IPS-20b (cell line): ENCODE measurements at regions not wholly inside any gene's neighbourhood (a gene's known extent, or its start where the extent isn't known, plus 50 kb on each side); places are given as distances from the start of the nearest gene placed in this dataset.

Experiments used
- H3K27ac ChIP-seq: one replicate; pipeline ENCODE4 v1.5.1; 2013; ENCODE audit warnings: low read length
- H3K27me3 ChIP-seq: 2 replicates; pipeline ENCODE4 v1.6.1; 2013; ENCODE audit warnings: mild to moderate bottlenecking, low read length, inconsistent platforms; ENCODE audit not compliant: insufficient read depth
- H3K36me3 ChIP-seq: 2 replicates; pipeline ENCODE4 v1.6.1; 2013; ENCODE audit warnings: low read depth, mild to moderate bottlenecking, inconsistent platforms, low read length, moderate library complexity; ENCODE audit not compliant: insufficient read depth
- H3K4me1 ChIP-seq: 2 replicates; pipeline ENCODE4 v1.6.1; 2013; ENCODE audit warnings: mild to moderate bottlenecking, control low read depth, inconsistent platforms, low read length, moderate library complexity; ENCODE audit not compliant: insufficient read depth
- H3K4me3 ChIP-seq: 2 replicates; pipeline ENCODE4 v1.5.1; 2013; ENCODE audit warnings: mild to moderate bottlenecking, low read length, inconsistent platforms
- H3K9ac ChIP-seq: 2 replicates; pipeline ENCODE4 v1.6.1; 2013; ENCODE audit warnings: low read depth, mild to moderate bottlenecking, inconsistent platforms, low read length, moderate library complexity
- H3K9me3 ChIP-seq: 2 replicates; pipeline ENCODE4 v1.6.1; 2013; ENCODE audit warnings: mild to moderate bottlenecking, low read depth, low read length, inconsistent platforms; ENCODE audit not compliant: insufficient read depth

DNA sequence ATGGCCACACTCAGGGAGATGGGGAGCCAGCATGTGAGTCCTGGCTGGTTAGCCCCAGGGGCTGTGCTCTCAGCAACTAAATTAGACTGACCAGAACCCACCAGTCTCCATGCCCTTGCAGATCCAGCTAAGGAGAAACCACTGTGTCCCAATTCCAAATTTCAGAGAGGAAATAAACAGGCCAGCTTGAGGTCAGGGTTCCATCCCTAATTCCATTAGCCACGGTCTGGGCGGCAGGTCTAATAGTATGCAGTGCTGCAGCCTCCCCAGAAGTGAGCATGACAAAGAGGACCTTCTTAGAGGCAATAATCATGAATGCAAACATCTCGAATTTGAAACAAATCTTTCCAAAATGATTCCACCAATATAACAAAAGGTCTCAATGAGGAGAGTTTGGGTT lies 671.2 kb downstream of the BCL11A start:
- Histone ChIP-seq H3K27ac (no peak overlapping the region), H3K9ac (no peak overlapping the region), H3K27me3 (no peaks in the 10 kb centered on the region), H3K4me1 (peaks cover 4% of the 10 kb centered on the region; the same call in 1 of the 2 replicates), H3K9me3 (no peaks in the 10 kb centered on the region), H3K4me3 (no peak overlapping the region), H3K36me3 (no peaks in the 10 kb centered on the region)

DNA sequence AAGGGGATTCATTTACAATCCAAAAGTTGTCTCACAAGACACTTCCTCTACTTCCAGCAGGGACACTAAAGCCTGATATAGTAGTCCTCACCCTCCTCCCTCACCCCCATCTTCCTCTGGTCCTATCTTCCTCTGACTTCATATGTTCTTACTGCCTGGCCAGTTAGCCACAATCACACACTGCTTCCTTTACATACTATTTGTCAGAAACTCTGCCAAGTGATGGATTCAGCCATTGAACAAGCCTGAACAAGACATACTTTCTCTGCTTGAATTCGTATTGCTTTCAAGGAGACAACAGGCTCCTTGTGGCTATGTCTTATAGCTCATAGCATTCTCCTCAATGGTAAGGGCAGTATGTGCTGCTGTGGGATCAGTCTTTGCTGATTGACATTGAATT lies 672.2 kb downstream of the BCL11A start:
- Histone ChIP-seq H3K27ac (no peak overlapping the region), H3K36me3 (no peaks in the 10 kb centered on the region), H3K4me3 (no peak overlapping the region), H3K9me3 (no peaks in the 10 kb centered on the region), H3K27me3 (no peaks in the 10 kb centered on the region), H3K9ac (no peak overlapping the region), H3K4me1 (peaks cover 4% of the 10 kb centered on the region; the same call in 1 of the 2 replicates)

DNA sequence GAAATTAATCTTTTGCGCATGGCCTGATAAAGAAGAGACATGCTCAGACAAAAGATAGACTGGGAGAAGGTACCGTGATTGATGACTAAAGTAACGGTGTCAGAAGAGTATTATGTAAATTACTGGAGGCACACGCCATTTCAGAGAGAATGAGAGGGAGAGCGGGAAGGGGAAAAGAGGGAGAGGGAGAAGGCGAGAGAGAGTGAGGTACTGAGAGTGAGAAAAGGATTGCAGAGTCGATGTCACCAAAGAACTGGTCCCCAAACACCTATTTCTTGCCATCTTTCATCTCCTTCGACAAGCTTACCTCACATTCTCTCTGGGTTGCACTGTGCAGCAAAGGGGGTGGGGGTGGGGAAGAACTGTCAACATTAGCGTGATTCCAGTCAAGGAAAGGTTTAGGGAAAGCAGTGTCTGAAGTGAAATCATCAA lies 673.7 kb downstream of the BCL11A start:
- no peaks in the 10 kb centered on the region for H3K27me3 ChIP-seq
- H3K9ac ChIP-seq = no peak overlapping the region
- no peaks in the 10 kb centered on the region for H3K9me3 ChIP-seq
- no peaks in the 10 kb centered on the region for H3K36me3 ChIP-seq
- H3K4me1 ChIP-seq = peaks cover 6% of the 10 kb centered on the region
- H3K27ac ChIP-seq = no peak overlapping the region
- H3K4me3 ChIP-seq = no peak overlapping the region

DNA sequence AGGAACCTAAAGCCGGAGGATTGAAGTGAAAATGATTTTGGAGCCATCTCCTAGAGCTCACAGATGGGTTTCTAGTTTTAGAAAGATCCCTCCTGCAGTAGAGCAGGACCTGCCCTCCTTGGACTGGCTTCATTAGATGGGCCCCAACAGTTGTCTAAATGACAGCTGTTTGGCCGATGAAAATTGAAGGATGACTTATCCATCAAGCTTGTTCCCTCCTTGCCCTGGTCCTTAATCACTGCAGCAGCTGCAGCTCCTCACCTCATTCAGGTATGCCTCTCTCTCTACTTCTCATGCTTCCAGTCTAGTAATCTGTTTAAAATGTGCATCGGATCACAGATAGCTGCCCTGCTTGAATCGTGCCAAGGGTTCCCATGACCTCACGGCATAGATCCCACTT lies 677.6 kb downstream of the BCL11A start:
- Histone ChIP-seq H3K27me3 (no peaks in the 10 kb centered on the region), H3K9me3 (no peaks in the 10 kb centered on the region), H3K4me1 (peaks cover 9% of the 10 kb centered on the region), H3K9ac (no peak overlapping the region), H3K27ac (no peak overlapping the region), H3K4me3 (no peak overlapping the region), H3K36me3 (no peaks in the 10 kb centered on the region)

DNA sequence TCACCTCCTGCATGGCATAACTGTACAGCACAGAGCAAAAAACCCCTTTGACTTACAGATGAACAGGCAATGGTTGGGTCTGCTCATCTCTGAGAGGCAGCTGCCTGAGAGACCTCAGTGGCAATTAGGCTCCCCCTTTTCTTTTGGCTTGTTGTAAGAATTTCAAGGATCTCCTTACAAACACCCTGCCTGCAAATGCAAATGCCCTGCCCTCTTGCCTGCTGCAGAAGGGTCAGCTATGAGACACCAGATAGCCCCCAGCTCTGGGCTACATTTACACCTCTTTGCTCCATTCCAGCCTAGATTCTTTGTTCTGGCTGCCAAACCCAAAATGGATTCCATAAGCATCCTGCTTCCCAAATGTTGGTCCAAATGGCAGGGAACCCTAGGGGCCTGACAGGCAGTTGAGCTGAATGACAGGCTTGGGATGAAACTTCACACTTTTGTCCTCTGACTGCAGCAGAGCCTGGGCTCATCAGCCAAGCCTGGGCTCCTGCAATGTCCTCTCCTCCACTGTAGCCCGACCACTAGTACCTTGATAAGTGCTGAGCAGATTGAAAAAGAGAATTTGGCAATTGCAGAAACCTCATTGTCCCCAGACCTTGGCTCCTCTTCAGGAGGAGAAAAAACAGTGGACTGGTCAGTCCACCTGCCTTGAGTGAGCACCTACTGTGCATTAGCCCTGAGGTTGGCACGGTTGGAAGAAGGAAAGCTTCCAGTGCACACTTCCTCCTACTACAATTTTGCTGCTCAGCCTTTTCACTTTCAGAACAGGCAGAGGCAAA lies 678.3 kb downstream of the BCL11A start:
- H3K4me3 ChIP-seq = no peak overlapping the region
- H3K4me1 ChIP-seq = peaks cover 9% of the 10 kb centered on the region
- no peaks in the 10 kb centered on the region for H3K27me3 ChIP-seq
- H3K27ac ChIP-seq = no peak overlapping the region
- no peaks in the 10 kb centered on the region for H3K36me3 ChIP-seq
- no peak overlapping the region for H3K9ac ChIP-seq
- no peaks in the 10 kb centered on the region for H3K9me3 ChIP-seq

DNA sequence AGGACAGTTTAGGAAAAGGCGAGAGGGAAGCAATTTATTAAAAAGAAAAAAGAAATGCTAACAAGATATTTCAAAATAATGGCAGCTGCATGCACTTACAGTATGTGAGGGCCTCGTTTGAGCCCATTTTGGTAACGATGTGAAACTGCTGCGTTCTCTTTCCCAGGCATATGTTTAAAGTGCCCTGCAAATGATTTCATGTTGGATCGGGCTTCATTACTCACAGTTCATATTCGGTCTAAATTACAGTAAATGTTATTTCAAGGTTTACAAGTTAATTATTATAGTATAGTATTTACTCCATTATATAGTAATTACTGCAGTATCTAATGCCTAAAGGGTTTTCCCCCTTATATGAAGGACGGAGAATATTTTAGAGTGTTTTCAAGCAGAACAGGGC lies 679.1 kb downstream of the BCL11A start:
- Histone ChIP-seq H3K4me1 (peaks cover 6% of the 10 kb centered on the region), H3K9me3 (no peaks in the 10 kb centered on the region), H3K4me3 (no peak overlapping the region), H3K27me3 (no peaks in the 10 kb centered on the region), H3K9ac (no peak overlapping the region), H3K36me3 (no peaks in the 10 kb centered on the region), H3K27ac (no peak overlapping the region)

DNA sequence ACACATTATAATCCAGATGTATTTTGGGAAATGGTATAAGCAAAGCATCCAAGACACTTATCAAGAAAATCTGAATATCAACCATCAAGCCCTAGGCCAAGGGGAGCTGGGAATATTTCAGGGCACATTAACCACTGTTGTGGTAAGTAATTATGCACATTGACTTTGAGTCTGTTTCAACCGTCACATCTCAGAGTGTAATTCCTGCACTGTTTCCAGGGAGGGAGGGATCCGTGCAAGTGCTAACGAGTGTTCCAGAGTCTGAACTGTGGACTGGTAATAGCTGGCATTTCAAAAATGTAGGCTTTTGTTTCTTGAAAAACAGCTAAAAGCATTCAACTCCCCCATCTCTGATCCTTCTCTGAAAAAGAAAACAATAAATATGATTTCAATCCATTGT lies 681.6 kb downstream of the BCL11A start:
- Histone ChIP-seq H3K9ac (no peak overlapping the region), H3K4me1 (peaks cover 5% of the 10 kb centered on the region), H3K4me3 (no peak overlapping the region), H3K27ac (no peak overlapping the region), H3K27me3 (no peaks in the 10 kb centered on the region), H3K36me3 (no peaks in the 10 kb centered on the region), H3K9me3 (no peaks in the 10 kb centered on the region)

DNA sequence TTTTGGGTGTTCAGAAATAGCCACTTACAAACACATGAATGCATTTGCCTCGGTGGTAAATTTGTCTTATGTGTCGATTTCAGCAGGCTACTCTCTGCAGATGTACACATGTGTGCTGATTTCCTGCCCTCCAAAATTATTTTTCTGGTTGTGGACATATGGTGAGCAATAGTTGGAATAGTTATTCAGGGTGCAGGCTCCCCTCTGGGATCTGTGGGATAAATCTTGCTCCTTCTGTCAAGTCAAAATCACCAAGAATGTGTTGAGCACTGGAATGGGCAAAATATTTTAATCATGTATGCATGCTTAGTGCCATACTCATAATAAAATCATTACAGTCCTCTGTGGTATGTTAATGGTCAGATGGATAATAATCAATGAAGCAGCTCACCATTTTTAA lies 684.5 kb downstream of the BCL11A start:
- H3K36me3 ChIP-seq = no peaks in the 10 kb centered on the region
- no peaks in the 10 kb centered on the region for H3K9me3 ChIP-seq
- no peaks in the 10 kb centered on the region for H3K4me1 ChIP-seq
- H3K9ac ChIP-seq = no peak overlapping the region
- no peak overlapping the region for H3K27ac ChIP-seq
- no peak overlapping the region for H3K4me3 ChIP-seq
- H3K27me3 ChIP-seq = no peaks in the 10 kb centered on the region

DNA sequence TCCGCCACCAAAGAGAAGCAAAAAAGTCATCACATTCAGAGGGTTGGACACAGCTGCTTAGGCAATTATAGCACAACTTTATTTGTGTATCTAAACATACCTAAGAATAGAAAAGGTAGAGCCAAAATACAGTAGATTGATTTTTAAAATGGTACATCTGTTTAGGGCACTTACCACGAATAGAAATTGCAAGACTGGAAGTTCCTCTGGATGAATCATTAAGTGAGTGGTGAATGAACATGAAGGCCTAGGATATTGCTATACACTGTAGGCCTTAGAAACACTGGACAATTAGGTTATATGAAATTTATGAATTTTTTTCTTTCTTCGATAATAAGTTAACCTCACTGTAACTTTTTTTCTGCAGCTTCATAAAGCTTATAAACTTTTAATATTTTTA lies 687.0 kb downstream of the BCL11A start:
- no peak overlapping the region for H3K27ac ChIP-seq
- H3K4me3 ChIP-seq = no peak overlapping the region
- H3K9ac ChIP-seq = no peak overlapping the region
- no peaks in the 10 kb centered on the region for H3K36me3 ChIP-seq
- peaks cover 4% of the 10 kb centered on the region; the same call in 1 of the 2 replicates for H3K9me3 ChIP-seq
- H3K4me1 ChIP-seq = no peaks in the 10 kb centered on the region
- H3K27me3 ChIP-seq = no peaks in the 10 kb centered on the region

DNA sequence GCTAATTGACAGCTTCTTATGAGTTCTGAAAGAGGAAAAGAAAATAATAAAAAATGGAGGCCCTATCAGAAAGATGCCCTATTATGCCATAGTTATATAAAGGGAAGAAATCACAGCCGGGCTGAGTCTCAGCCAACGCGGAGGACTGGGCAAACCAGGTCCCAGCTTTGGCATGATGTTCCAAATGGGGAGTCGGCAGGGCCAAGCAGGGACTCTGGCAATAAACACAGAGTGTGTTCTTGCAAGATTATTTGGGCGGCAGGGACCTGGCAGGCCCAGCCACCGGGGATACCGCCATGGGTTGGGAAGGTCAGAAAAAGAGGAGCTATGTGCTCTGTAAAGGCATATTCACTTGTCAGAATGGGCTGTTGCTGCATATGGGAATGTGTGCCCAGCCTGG lies 694.9 kb downstream of the BCL11A start:
- no peak overlapping the region for H3K4me3 ChIP-seq
- H3K27me3 ChIP-seq = no peaks in the 10 kb centered on the region
- H3K9ac ChIP-seq = no peak overlapping the region
- H3K36me3 ChIP-seq = no peaks in the 10 kb centered on the region
- H3K27ac ChIP-seq = no peak overlapping the region
- H3K9me3 ChIP-seq = peaks cover 11% of the 10 kb centered on the region; the same call in 1 of the 2 replicates
- H3K4me1 ChIP-seq = no peaks in the 10 kb centered on the region

DNA sequence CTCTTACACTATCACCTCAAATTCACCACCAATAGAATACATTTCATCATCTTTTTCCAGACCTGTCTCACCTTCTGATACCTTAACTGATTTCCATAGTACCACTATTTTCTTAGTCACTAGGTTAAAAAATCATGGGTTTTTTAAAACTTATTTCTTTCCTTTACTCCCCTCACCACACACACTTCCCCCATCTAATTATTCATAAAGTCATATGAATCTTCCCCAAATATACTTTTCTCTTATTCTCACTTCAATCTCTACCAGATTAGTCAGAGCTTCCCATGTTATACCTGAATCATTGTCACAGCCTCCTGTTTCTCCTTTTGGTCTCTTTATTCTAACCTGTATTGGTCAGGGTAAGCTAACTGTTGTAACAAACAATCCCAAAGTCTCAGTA lies 696.3 kb downstream of the BCL11A start:
- H3K4me1 ChIP-seq = no peaks in the 10 kb centered on the region
- no peak overlapping the region for H3K27ac ChIP-seq
- no peaks in the 10 kb centered on the region for H3K36me3 ChIP-seq
- H3K27me3 ChIP-seq = no peaks in the 10 kb centered on the region
- no peak overlapping the region for H3K4me3 ChIP-seq
- H3K9me3 ChIP-seq = peaks cover 11% of the 10 kb centered on the region; the same call in 1 of the 2 replicates
- no peak overlapping the region for H3K9ac ChIP-seq

DNA sequence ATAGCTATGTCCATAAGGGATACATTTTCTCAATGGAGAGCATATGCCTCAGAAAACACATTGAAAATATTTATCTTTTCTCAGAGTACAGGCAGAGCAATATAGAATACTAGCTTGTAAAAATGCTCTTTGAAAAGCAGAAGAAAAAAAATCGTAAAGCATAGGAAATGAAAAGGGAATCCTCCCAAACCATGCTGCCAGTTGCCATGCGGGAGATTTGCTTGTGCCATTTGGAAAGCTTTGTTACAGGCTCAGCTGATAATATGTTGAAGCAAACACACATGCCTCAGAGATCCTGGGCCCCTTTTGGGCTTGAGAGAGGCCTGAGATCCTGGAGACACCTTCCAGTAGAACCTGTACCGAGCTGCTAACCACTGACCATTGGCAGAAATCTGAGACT lies 697.1 kb downstream of the BCL11A start:
- no peak overlapping the region for H3K27ac ChIP-seq
- no peaks in the 10 kb centered on the region for H3K4me1 ChIP-seq
- H3K9me3 ChIP-seq = peaks cover 6% of the 10 kb centered on the region; the same call in 1 of the 2 replicates
- H3K4me3 ChIP-seq = no peak overlapping the region
- no peaks in the 10 kb centered on the region for H3K27me3 ChIP-seq
- no peaks in the 10 kb centered on the region for H3K36me3 ChIP-seq
- H3K9ac ChIP-seq = no peak overlapping the region
